HG03342 (cell line): ENCODE measurements at regions not wholly inside any gene's neighbourhood (a gene's known extent, or its start where the extent isn't known, plus 50 kb on each side); places are given as distances from the start of the nearest gene placed in this dataset.

Experiments used
- ATAC-seq: cut with Tn5 transposase; IDR thresholded peaks from one replicate; pipeline ENCODE4 v1.9.1; 2021; ENCODE audit warnings: mild to moderate bottlenecking, moderate library complexity; ENCODE audit not compliant: unreplicated experiment

GRCh38 chr20:39547546-39548408 lies 585.6 kb downstream of the DHX35 start:
- ATAC-seq, result no peak

GRCh38 chr20:39541136-39541803 lies 579.1 kb downstream of the DHX35 start:
- no peak for ATAC-seq

GRCh38 chr20:39538317-39538716 lies 576.2 kb downstream of the DHX35 start:
- ATAC-seq, result no peak

- ATAC-seq, result no peak
These were observed 573.2 kb downstream of the DHX35 start for GRCh38 chr20:39535301-39535700.

GRCh38 chr20:39534846-39535245 lies 572.7 kb downstream of the DHX35 start:
- ATAC-seq, result no peak

GRCh38 chr20:39533858-39534257 lies 571.7 kb downstream of the DHX35 start:
- ATAC-seq, result no peak

- ATAC-seq, result no peak
These were observed 570.1 kb downstream of the DHX35 start for GRCh38 chr20:39532205-39532604.

- ATAC-seq, result no peak
These were observed 566.3 kb downstream of the DHX35 start for GRCh38 chr20:39528436-39528835.

GRCh38 chr20:39524371-39524911 lies 562.3 kb downstream of the DHX35 start:
- no peak for ATAC-seq

GRCh38 chr20:39523405-39523804 lies 561.3 kb downstream of the DHX35 start:
- no peak for ATAC-seq

GRCh38 chr20:39518654-39519053 lies 556.5 kb downstream of the DHX35 start:
- ATAC-seq, result no peak

- ATAC-seq, result no peak
These were observed 554.8 kb downstream of the DHX35 start for GRCh38 chr20:39516964-39517363.

GRCh38 chr20:39504710-39505094 lies 542.6 kb downstream of the DHX35 start:
- ATAC-seq, result no peak

- ATAC-seq, result no peak
These were observed 542.0 kb downstream of the DHX35 start for GRCh38 chr20:39503902-39504709.

GRCh38 chr20:39492223-39492797 lies 530.2 kb downstream of the DHX35 start:
- no peak for ATAC-seq

- no peak for ATAC-seq
These were observed 529.6 kb downstream of the DHX35 start for GRCh38 chr20:39491711-39492110.

GRCh38 chr20:39489986-39490560 lies 527.9 kb downstream of the DHX35 start:
- no peak for ATAC-seq

- ATAC-seq, result no peak
These were observed 518.3 kb downstream of the DHX35 start for GRCh38 chr20:39480276-39481043.

- ATAC-seq, result no peak
These were observed 517.2 kb downstream of the DHX35 start for GRCh38 chr20:39479196-39479810.
